WTC11 (cell line): ENCODE measurements at regions not wholly inside any gene's neighbourhood (a gene's known extent, or its start where the extent isn't known, plus 50 kb on each side); places are given as distances from the start of the nearest gene placed in this dataset.

ENCODE experiments used
- ATAC-seq: fragments of 200-7000 bp; cut with Tn5 transposase; 2 replicates; pipeline ENCODE4 v1.10.0; 2021; ENCODE audit warnings: mild to moderate bottlenecking, moderate library complexity
- CTCF ChIA-PET: fragments of 300-600 bp; sonication (Branson Sonifier 250); formaldehyde crosslinking; loops from one replicate; lab custom pipeline; 2021; ENCODE audit warnings: antibody characterized with exemption; lab: Charles Lee
- POLR2A ChIA-PET: fragments of 350-600 bp; sonication (Branson Sonifier 250); formaldehyde crosslinking; loops from one replicate; lab custom pipeline; 2021; ENCODE audit warnings: antibody characterized with exemption; lab: Charles Lee
- DNase-seq: peaks from one replicate; pipeline ENCODE4 v3.0.0; 2021; ENCODE audit warnings: low spot score
- H3K27ac Mint-ChIP-seq: 2 replicates; pipeline ENCODE4 v1.8.0; 2021; ENCODE audit warnings: mixed read lengths
- H3K27me3 Mint-ChIP-seq: 2 replicates; pipeline ENCODE4 v1.8.0; 2021; ENCODE audit warnings: low read depth, mild to moderate bottlenecking, moderate library complexity, mixed read lengths
- H3K36me3 Mint-ChIP-seq: 2 replicates; pipeline ENCODE4 v1.8.0; 2021; ENCODE audit warnings: mixed read lengths
- H3K4me1 Mint-ChIP-seq: 2 replicates; pipeline ENCODE4 v1.8.0; 2022; ENCODE audit warnings: mixed read lengths
- H3K4me3 Mint-ChIP-seq: 2 replicates; pipeline ENCODE4 v1.8.0; 2021; ENCODE audit warnings: mild to moderate bottlenecking, moderate library complexity, mixed read lengths
- H3K9me3 Mint-ChIP-seq: 2 replicates; pipeline ENCODE4 v1.8.0; 2021; ENCODE audit warnings: mixed read lengths
- ATF1 ChIP-seq: sonication (generic); formaldehyde crosslinking; IDR thresholded peaks from 2 replicates; pipeline ENCODE4 v1.8.1; 2023; ENCODE audit warnings: mild to moderate bottlenecking, moderate library complexity, missing genetic modification reagents
- ATF2 ChIP-seq: sonication (generic); formaldehyde crosslinking; IDR thresholded peaks from 2 replicates; pipeline ENCODE4 v1.8.1; 2022; ENCODE audit warnings: low read depth, missing genetic modification reagents, borderline replicate concordance
- ATF3 ChIP-seq: sonication (generic); formaldehyde crosslinking; conservative IDR thresholded peaks from 2 replicates; pipeline ENCODE4 v1.8.1; 2022; ENCODE audit warnings: mild to moderate bottlenecking, missing genetic modification reagents
- E2F1 ChIP-seq: sonication (generic); formaldehyde crosslinking; IDR thresholded peaks from 2 replicates; pipeline ENCODE4 v1.8.0; 2022; ENCODE audit warnings: mild to moderate bottlenecking, missing genetic modification reagents
- FOXJ3 ChIP-seq: sonication (generic); formaldehyde crosslinking; IDR thresholded peaks from 2 replicates; pipeline ENCODE4 v1.9.0; 2021; ENCODE audit warnings: missing genetic modification reagents, mild to moderate bottlenecking, borderline replicate concordance
- FOXK1 ChIP-seq: sonication (generic); formaldehyde crosslinking; IDR thresholded peaks from 2 replicates; pipeline ENCODE4 v1.8.0; 2022; ENCODE audit warnings: mild to moderate bottlenecking, moderate library complexity, missing genetic modification reagents
- GABPB1 ChIP-seq: sonication (generic); formaldehyde crosslinking; IDR thresholded peaks from 2 replicates; pipeline ENCODE4 v1.8.1; 2023; ENCODE audit warnings: mild to moderate bottlenecking, missing genetic modification reagents
- GRHL2 ChIP-seq: fragments of 250-450 bp; sonication (Bioruptor Pico); IDR thresholded peaks from 2 replicates; pipeline ENCODE4 v1.8.0; 2022; ENCODE audit warnings: mild to moderate bottlenecking, moderate library complexity; ENCODE audit not compliant: insufficient replicate concordance, severe bottlenecking
- MAX ChIP-seq: sonication (generic); formaldehyde crosslinking; IDR thresholded peaks from 2 replicates; pipeline ENCODE4 v1.8.0; 2022; ENCODE audit warnings: mild to moderate bottlenecking, missing genetic modification reagents
- NFYB ChIP-seq: sonication (generic); formaldehyde crosslinking; conservative IDR thresholded peaks from 2 replicates; pipeline ENCODE4 v1.8.0; 2022; ENCODE audit warnings: low read depth, missing genetic modification reagents
- NR2C2 ChIP-seq: sonication (generic); formaldehyde crosslinking; IDR thresholded peaks from 2 replicates; pipeline ENCODE4 v1.8.0; 2022; ENCODE audit warnings: mild to moderate bottlenecking, missing genetic modification reagents
- PREB ChIP-seq: sonication (generic); formaldehyde crosslinking; IDR thresholded peaks from 2 replicates; pipeline ENCODE4 v1.8.1; 2022; ENCODE audit warnings: mild to moderate bottlenecking, missing genetic modification reagents, moderate library complexity, borderline replicate concordance
- RORB ChIP-seq: fragments of 250-450 bp; sonication (Bioruptor Pico); IDR thresholded peaks from 2 replicates; pipeline ENCODE4 v1.9.0; 2021; ENCODE audit warnings: mild to moderate bottlenecking
- SMAD3 ChIP-seq: sonication (generic); formaldehyde crosslinking; IDR thresholded peaks from 2 replicates; pipeline ENCODE4 v1.8.0; 2022; ENCODE audit warnings: missing genetic modification reagents, mild to moderate bottlenecking, borderline replicate concordance
- SOX15 ChIP-seq: fragments of 250-450 bp; sonication (Bioruptor Pico); IDR thresholded peaks from 2 replicates; pipeline ENCODE4 v1.9.0; 2021; ENCODE audit warnings: mild to moderate bottlenecking
- SP1 ChIP-seq: sonication (generic); formaldehyde crosslinking; conservative IDR thresholded peaks from 2 replicates; pipeline ENCODE4 v1.8.1; 2022; ENCODE audit warnings: missing genetic modification reagents
- TCF7 ChIP-seq: sonication (generic); formaldehyde crosslinking; IDR thresholded peaks from 2 replicates; pipeline ENCODE4 v1.8.0; 2022; ENCODE audit warnings: mild to moderate bottlenecking, low read depth, missing genetic modification reagents, moderate library complexity
- TEAD1 ChIP-seq: sonication (generic); formaldehyde crosslinking; IDR thresholded peaks from 2 replicates; pipeline ENCODE4 v1.8.0; 2022; ENCODE audit warnings: mild to moderate bottlenecking, missing genetic modification reagents
- TEAD4 ChIP-seq: sonication (generic); formaldehyde crosslinking; IDR thresholded peaks from 2 replicates; pipeline ENCODE4 v1.8.0; 2022; ENCODE audit warnings: mild to moderate bottlenecking, missing genetic modification reagents
- ZNF423 ChIP-seq: fragments of 250-450 bp; sonication (Bioruptor Pico); IDR thresholded peaks from 2 replicates; pipeline ENCODE4 v2.1.2; 2022; ENCODE audit warnings: mild to moderate bottlenecking, moderate library complexity
- ZNF512 ChIP-seq: sonication (generic); formaldehyde crosslinking; IDR thresholded peaks from 2 replicates; pipeline ENCODE4 v1.8.1; 2022; ENCODE audit warnings: missing genetic modification reagents, borderline replicate concordance
- ZNF671 ChIP-seq: fragments of 250-450 bp; sonication (Bioruptor Pico); IDR thresholded peaks from 2 replicates; pipeline ENCODE4 v1.8.0; 2021; ENCODE audit warnings: mild to moderate bottlenecking
- ZSCAN18 ChIP-seq: fragments of 250-450 bp; sonication (Bioruptor Pico); IDR thresholded peaks from 2 replicates; pipeline ENCODE4 v2.1.2; 2022; ENCODE audit warnings: mild to moderate bottlenecking, moderate library complexity

GRCh38 chr1:207966521-207966920 is 55.6 kb upstream of the CD34 start (continued):
- TF ChIP-seq ZSCAN18 (CRISPR knock-in tag), result no peak
- no peak for TF ChIP-seq ZNF671
- TF ChIP-seq SMAD3, result no peak
- TF ChIP-seq PREB (CRISPR knock-in tag), result no peak
- no peak for TF ChIP-seq ATF3
- no peak for TF ChIP-seq SOX15 (CRISPR knock-in tag)

- Mint-ChIP-seq H3K4me3 (no peak overlapping the region), H3K4me1 (peaks cover 14% of the 10 kb centered on the region), H3K27me3 (peaks cover 42% of the 10 kb centered on the region), H3K27ac (no peak overlapping the region), H3K36me3 (no peaks in the 10 kb centered on the region), H3K9me3 (no peaks in the 10 kb centered on the region)
- no peak for ATAC-seq
- TF ChIP-seq RORB, result no peak
- no peak for TF ChIP-seq SP1 (CRISPR knock-in tag)
- no peak for TF ChIP-seq MAX
- TF ChIP-seq ZNF512 (CRISPR knock-in tag), result no peak
- TF ChIP-seq TEAD1, result no peak
- no peak for TF ChIP-seq TCF7 (CRISPR knock-in tag)
- no peak for TF ChIP-seq ATF1 (CRISPR knock-in tag)
- no peak for TF ChIP-seq ATF3
- TF ChIP-seq ATF2 (CRISPR knock-in tag), result no peak
- no peak for TF ChIP-seq NR2C2
- no peak for TF ChIP-seq GABPB1 (CRISPR knock-in tag)
- no peak for TF ChIP-seq SOX15 (CRISPR knock-in tag)
- TF ChIP-seq FOXJ3 (CRISPR knock-in tag), result no peak
- TF ChIP-seq ZNF423 (CRISPR knock-in tag), result no peak
- TF ChIP-seq FOXK1 (CRISPR knock-in tag), result no peak
- no peak for TF ChIP-seq GRHL2 (CRISPR knock-in tag)
- TF ChIP-seq E2F1 (CRISPR knock-in tag), result no peak
- TF ChIP-seq TEAD4 (CRISPR knock-in tag), result no peak
- TF ChIP-seq NFYB, result no peak
- no peak for DNase-seq
- CTCF ChIA-PET, result interaction anchor here (0.8 to 4.5 kb wide), 3 partner anchors 16 to 95 kb away, joined by 3 to 70 read pairs (median 3); no protein-coding TSS in a partner anchor
- POLR2A ChIA-PET, result no interaction called here
These were observed 54.8 kb upstream of the CD34 start for GRCh38 chr1:207965392-207966387.
